PC-9 (cell line): ENCODE measurements at regions not wholly inside any gene's neighbourhood (a gene's known extent, or its start where the extent isn't known, plus 50 kb on each side); places are given as distances from the start of the nearest gene placed in this dataset.

Experiments used
- CTCF ChIP-seq: fragments of 200-600 bp; sonication (generic); conservative IDR thresholded peaks from 2 replicates; pipeline ENCODE4 v1.6.1; 2017; ENCODE audit warnings: mixed run types, antibody characterized with exemption, mild to moderate bottlenecking, moderate library complexity
- EZH2 ChIP-seq: fragments of 200-600 bp; sonication (generic); IDR thresholded peaks from 2 replicates; pipeline ENCODE4 v1.8.0; 2017; ENCODE audit warnings: antibody characterized with exemption, low read depth

GRCh38 chr7:159323359-159323758 lies 178.7 kb upstream of the VIPR2 start:
- TF ChIP-seq EZH2 (no peak), CTCF (no peak)
